ENCODE measurements at regions not wholly inside any gene's neighbourhood (a gene's known extent, or its start where the extent isn't known, plus 50 kb on each side); places are given as distances from the start of the nearest gene placed in this dataset.
A peak's percentile ranks its signal among the peaks of the same experiment; 100 is the strongest.

GRCh38 chr3:86254480-86254879 is 736.5 kb downstream of the VGLL3 start:
- DNase-seq (peak in 2 of 6 donors; percentile 8 to 39), FAIRE-seq (no peak), ATAC-seq (no peak)
- no peak overlapping the region for H3K27ac ChIP-seq
- 67 to 93% methylated on average over 6 of the region's 6 CpGs for WGBS, 2 donors
- no peaks in the 10 kb centered on the region for H3K9me3 ChIP-seq
- no peaks in the 10 kb centered on the region for H3K36me3 ChIP-seq
- no peaks in the 10 kb centered on the region for H3K4me1 ChIP-seq
- TF ChIP-seq CTCF (IDR thresholded peaks at IDR 0.05): no peak
- intact Hi-C loops (cut with DNase I): no loop called here
- H3K27me3 ChIP-seq: no peaks in the 10 kb centered on the region
- H3K4me3 ChIP-seq: no peak overlapping the region

GRCh38 chr3:86251781-86252180 is 739.2 kb downstream of the VGLL3 start:
- Histone ChIP-seq H3K36me3 (no peaks in the 10 kb centered on the region), H3K9me3 (no peaks in the 10 kb centered on the region), H3K4me3 (no peak overlapping the region), H3K27me3 (no peaks in the 10 kb centered on the region), H3K4me1 (no peaks in the 10 kb centered on the region), H3K27ac (no peak overlapping the region)
- no peak for DNase-seq
- WGBS, 2 donors: 15 to 21% methylated on average over 1 of the region's 1 CpG
- FAIRE-seq: no peak
- no peak for TF ChIP-seq CTCF (IDR thresholded peaks at IDR 0.05)
- intact Hi-C loops (cut with DNase I): no loop called here
- ATAC-seq: no peak

- Histone ChIP-seq H3K4me1 (no peaks in the 10 kb centered on the region), H3K27me3 (no peaks in the 10 kb centered on the region), H3K9me3 (no peaks in the 10 kb centered on the region), H3K4me3 (no peak overlapping the region), H3K36me3 (no peaks in the 10 kb centered on the region), H3K27ac (no peak overlapping the region)
- WGBS, 2 donors: 50 to 68% methylated on average over 1 of the region's 1 CpG
- intact Hi-C loops (cut with DNase I): no loop called here
- TF ChIP-seq CTCF (IDR thresholded peaks at IDR 0.05): no peak
- FAIRE-seq (no peak), DNase-seq (no peak), ATAC-seq (no peak)
These were observed 741.1 kb downstream of the VGLL3 start for GRCh38 chr3:86249833-86250232.

- TF ChIP-seq CTCF (IDR thresholded peaks at IDR 0.05): no peak
- no peak for ATAC-seq
- H3K27ac ChIP-seq: no peak overlapping the region
- no peak for DNase-seq
- peak; percentile 71 for FAIRE-seq
- H3K27me3 ChIP-seq: no peaks in the 10 kb centered on the region
- intact Hi-C loops (cut with DNase I): no loop called here
- H3K9me3 ChIP-seq: no peaks in the 10 kb centered on the region
- WGBS, 2 donors: 8% methylated on average over 1 of the region's 1 CpG
- H3K36me3 ChIP-seq: no peaks in the 10 kb centered on the region
- no peaks in the 10 kb centered on the region for H3K4me1 ChIP-seq
- no peak overlapping the region for H3K4me3 ChIP-seq
These were observed 745.6 kb downstream of the VGLL3 start for GRCh38 chr3:86245360-86245759.

- intact Hi-C loops (cut with DNase I): no loop called here
- WGBS, 2 donors: 23 to 30% methylated on average over 3 of the region's 3 CpGs
- TF ChIP-seq CTCF (IDR thresholded peaks at IDR 0.05): no peak
- H3K4me3 ChIP-seq: no peak overlapping the region
- H3K9me3 ChIP-seq: no peaks in the 10 kb centered on the region
- H3K27me3 ChIP-seq: no peaks in the 10 kb centered on the region
- no peak for ATAC-seq
- H3K36me3 ChIP-seq: no peaks in the 10 kb centered on the region
- no peak overlapping the region for H3K27ac ChIP-seq
- DNase-seq: no peak
- no peaks in the 10 kb centered on the region for H3K4me1 ChIP-seq
- no peak for FAIRE-seq
These were observed 746.0 kb downstream of the VGLL3 start for GRCh38 chr3:86244905-86245304.
